ENCODE measurements at regions not wholly inside any gene's neighbourhood (a gene's known extent, or its start where the extent isn't known, plus 50 kb on each side); places are given as distances from the start of the nearest gene placed in this dataset.

DNA sequence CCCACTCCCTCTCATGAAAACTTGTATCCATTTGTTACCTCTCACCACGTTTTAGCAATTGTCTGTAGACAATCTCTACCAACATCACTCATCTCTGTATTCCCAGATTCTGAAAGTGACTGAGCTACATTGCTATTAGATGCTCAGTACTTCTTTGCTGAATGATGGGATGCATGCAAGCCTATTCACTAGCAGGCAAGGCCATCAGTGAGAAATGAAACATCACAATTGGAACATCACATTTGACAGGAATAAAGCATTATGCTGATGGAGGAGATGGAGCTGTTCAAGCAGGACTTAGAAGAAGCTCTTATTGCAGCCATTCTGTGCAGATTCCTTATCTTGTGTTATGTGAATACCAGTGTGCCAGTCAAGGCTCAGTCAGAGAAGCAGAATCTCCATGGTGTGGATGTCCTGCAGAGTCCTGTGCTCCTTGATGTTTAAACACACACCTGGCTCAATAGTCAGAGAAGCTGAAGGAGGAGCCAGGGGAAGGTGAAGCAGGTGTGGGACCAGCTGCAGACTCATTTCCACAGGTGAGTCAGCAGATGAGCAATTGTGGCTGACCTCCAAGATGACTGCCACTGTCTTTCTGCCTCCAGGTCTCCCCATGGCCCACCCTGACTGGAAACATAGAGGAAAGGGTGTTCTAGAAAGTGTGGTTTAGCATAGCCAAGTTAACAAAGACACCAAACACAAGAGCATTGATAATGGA, 965.5 kb downstream of the GRID1 start:
- H3K4me3 ChIP-seq = no peak overlapping the region
- no peaks in the 10 kb centered on the region for H3K27me3 ChIP-seq (ENCODE audit: insufficient read depth)
- no peaks in the 10 kb centered on the region for H3F3A ChIP-seq (replicated peaks; ENCODE audit: low read depth)
- Mint-ChIP-seq H3K4me1 (no peaks in the 10 kb centered on the region), H3K27ac (no peak overlapping the region), H3K36me3 (ENCODE audit: low read depth) (peaks cover 15% of the 10 kb centered on the region; the same call in 2 of the 3 replicates), H3K4me3 (no peak overlapping the region), H3K9me3 (peaks cover 70% of the 10 kb centered on the region), H3K27me3 (ENCODE audit: insufficient read depth, low read depth, poor library complexity) (peaks cover under 1% of the 10 kb centered on the region)
- TF ChIP-seq EZH2phosphoT487 (IDR thresholded peaks at IDR 0.05; ENCODE audit: unreplicated experiment) (no peak), ZNF331 (CRISPR knock-in tag; IDR thresholded peaks at IDR 0.05; ENCODE audit: low read depth) (no peak), ZNF462 (CRISPR knock-in tag; IDR thresholded peaks at IDR 0.05) (no peak), POLR2AphosphoS5 (IDR thresholded peaks at IDR 0.05; ENCODE audit: low read depth) (no peak), REST (IDR thresholded peaks at IDR 0.05; ENCODE audit: unreplicated experiment) (no peak), EZH2 (IDR thresholded peaks at IDR 0.05; ENCODE audit: low read depth, unreplicated experiment) (no peak), CREB1 (CRISPR knock-in tag; IDR thresholded peaks at IDR 0.05; ENCODE audit: low read depth) (no peak), CTCF (conservative IDR thresholded peaks at IDR 0.05; ENCODE audit: low read depth in 2 of 2) (no peak), NANOG (IDR thresholded peaks at IDR 0.05; ENCODE audit: borderline replicate concordance) (no peak), JUNB (IDR thresholded peaks at IDR 0.05; ENCODE audit: unreplicated experiment) (no peak), ZNF114 (CRISPR knock-in tag; IDR thresholded peaks at IDR 0.05) (no peak), STAT1 (IDR thresholded peaks at IDR 0.05; ENCODE audit: unreplicated experiment) (no peak)
- TF ChIP-seq, protein P1, sequence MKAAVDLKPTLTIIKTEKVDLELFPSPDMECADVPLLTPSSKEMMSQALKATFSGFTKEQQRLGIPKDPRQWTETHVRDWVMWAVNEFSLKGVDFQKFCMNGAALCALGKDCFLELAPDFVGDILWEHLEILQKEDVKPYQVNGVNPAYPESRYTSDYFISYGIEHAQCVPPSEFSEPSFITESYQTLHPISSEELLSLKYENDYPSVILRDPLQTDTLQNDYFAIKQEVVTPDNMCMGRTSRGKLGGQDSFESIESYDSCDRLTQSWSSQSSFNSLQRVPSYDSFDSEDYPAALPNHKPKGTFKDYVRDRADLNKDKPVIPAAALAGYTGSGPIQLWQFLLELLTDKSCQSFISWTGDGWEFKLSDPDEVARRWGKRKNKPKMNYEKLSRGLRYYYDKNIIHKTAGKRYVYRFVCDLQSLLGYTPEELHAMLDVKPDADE (IDR thresholded peaks at IDR 0.05) = no peak
- H3K27ac ChIP-seq (ENCODE audit: low read depth) = no peak overlapping the region
- no peak overlapping the region for H2AFZ ChIP-seq
- no peaks in the 10 kb centered on the region for H4K20me1 ChIP-seq (replicated peaks; ENCODE audit: insufficient read depth)
- no peaks in the 10 kb centered on the region for H3K4me1 ChIP-seq (ENCODE audit: insufficient read depth)
- no peak for DNase-seq (ENCODE audit: low spot score)
- no peaks in the 10 kb centered on the region for H3K9me2 ChIP-seq (ENCODE audit: insufficient read depth)
- H3K79me2 ChIP-seq (replicated peaks; ENCODE audit: insufficient read depth) = no peaks in the 10 kb centered on the region
- no peaks in the 10 kb centered on the region for H3K36me3 ChIP-seq (ENCODE audit: insufficient read depth)
- ATAC-seq = no peak
- no peak overlapping the region for H3K4me2 ChIP-seq

All from GM23338 (cell line).